GM23338 (cell line): ENCODE measurements at regions not wholly inside any gene's neighbourhood (a gene's known extent, or its start where the extent isn't known, plus 50 kb on each side); places are given as distances from the start of the nearest gene placed in this dataset.
A peak's percentile ranks its signal among the peaks of the same experiment; 100 is the strongest.

Source experiments
- ATAC-seq: fragments of 200-7000 bp; cut with Tn5 transposase; 3 replicates; pipeline ENCODE4 v1.9.1; 2020
- DNase-seq: peaks from one replicate; pipeline ENCODE4 v3.0.0-alpha.2; 2015; ENCODE audit warnings: low spot score
- H2AFZ ChIP-seq: fragments of 200-600 bp; sonication (generic); 2 replicates; pipeline ENCODE4 v1.8.0; 2016; ENCODE audit warnings: antibody characterized with exemption, mild to moderate bottlenecking, moderate library complexity
- H3F3A ChIP-seq: fragments of 200-600 bp; sonication (generic); replicated peaks from 2 replicates; pipeline ENCODE4 v1.8.0; 2017; ENCODE audit warnings: antibody characterized with exemption, mixed run types, low read depth
- H3K27ac ChIP-seq: fragments of 200-600 bp; sonication (generic); 2 replicates; pipeline ENCODE4 v1.6.1; 2016; ENCODE audit warnings: low read depth
- H3K27me3 ChIP-seq: fragments of 200-600 bp; sonication (generic); 2 replicates; pipeline ENCODE4 v1.8.0; 2016; ENCODE audit warnings: mild to moderate bottlenecking, mixed run types, moderate library complexity; ENCODE audit not compliant: insufficient read depth
- H3K36me3 ChIP-seq: fragments of 200-600 bp; sonication (generic); 2 replicates; pipeline ENCODE4 v1.8.0; 2016; ENCODE audit warnings: mild to moderate bottlenecking; ENCODE audit not compliant: insufficient read depth
- H3K4me1 ChIP-seq: fragments of 200-600 bp; sonication (generic); 2 replicates; pipeline ENCODE4 v1.8.0; 2016; ENCODE audit warnings: mild to moderate bottlenecking, moderate library complexity; ENCODE audit not compliant: insufficient read depth
- H3K4me2 ChIP-seq: fragments of 200-600 bp; sonication (generic); 2 replicates; pipeline ENCODE4 v1.7.1; 2017; ENCODE audit warnings: mixed run types
- H3K4me3 ChIP-seq: fragments of 200-600 bp; sonication (generic); 2 replicates; pipeline ENCODE4 v1.6.1; 2016; ENCODE audit warnings: mixed run types
- H3K79me2 ChIP-seq: fragments of 200-600 bp; sonication (generic); replicated peaks from 2 replicates; pipeline ENCODE4 v1.8.0; 2017; ENCODE audit warnings: mild to moderate bottlenecking; ENCODE audit not compliant: insufficient read depth
- H3K9me2 ChIP-seq: fragments of 200-600 bp; sonication (generic); 2 replicates; pipeline ENCODE4 v1.8.0; 2017; ENCODE audit not compliant: insufficient read depth
- H4K20me1 ChIP-seq: fragments of 200-600 bp; sonication (generic); replicated peaks from 2 replicates; pipeline ENCODE4 v1.8.0; 2017; ENCODE audit warnings: mild to moderate bottlenecking; ENCODE audit not compliant: insufficient read depth
- H3K27ac Mint-ChIP-seq: 2 replicates; pipeline ENCODE4 v1.8.0; 2020; ENCODE audit warnings: inconsistent platforms, mild to moderate bottlenecking, moderate library complexity, mixed read lengths
- H3K27me3 Mint-ChIP-seq: 3 replicates; pipeline ENCODE4 v1.8.0; 2022; ENCODE audit warnings: low read depth, mild to moderate bottlenecking, moderate library complexity, mixed read lengths, inconsistent platforms; ENCODE audit not compliant: insufficient read depth, poor library complexity
- H3K36me3 Mint-ChIP-seq: 3 replicates; pipeline ENCODE4 v1.8.0; 2021; ENCODE audit warnings: low read depth, mild to moderate bottlenecking, inconsistent platforms, moderate library complexity, mixed read lengths
- H3K4me1 Mint-ChIP-seq: 3 replicates; pipeline ENCODE4 v1.8.0; 2020; ENCODE audit warnings: mild to moderate bottlenecking, inconsistent platforms, mixed read lengths
- H3K4me3 Mint-ChIP-seq: 3 replicates; pipeline ENCODE4 v1.8.0; 2021; ENCODE audit warnings: moderate library complexity, mild to moderate bottlenecking, inconsistent platforms, mixed read lengths
- H3K9me3 Mint-ChIP-seq: 3 replicates; pipeline ENCODE4 v1.8.0; 2020; ENCODE audit warnings: moderate library complexity, mild to moderate bottlenecking, inconsistent platforms, mixed read lengths
- ZNF114 ChIP-seq: fragments of 250-450 bp; sonication (Bioruptor Pico); IDR thresholded peaks from 2 replicates; pipeline ENCODE4 v1.5.0; 2020; ENCODE audit warnings: mild to moderate bottlenecking, moderate library complexity
- ZNF331 ChIP-seq: fragments of 250-450 bp; sonication (Bioruptor Pico); IDR thresholded peaks from 2 replicates; pipeline ENCODE4 v1.5.0; 2020; ENCODE audit warnings: low read depth, mild to moderate bottlenecking, moderate library complexity
- ZNF462 ChIP-seq: fragments of 250-450 bp; sonication (Bioruptor Pico); IDR thresholded peaks from 2 replicates; pipeline ENCODE4 v1.5.0; 2020; ENCODE audit warnings: mild to moderate bottlenecking, moderate library complexity

DNA sequence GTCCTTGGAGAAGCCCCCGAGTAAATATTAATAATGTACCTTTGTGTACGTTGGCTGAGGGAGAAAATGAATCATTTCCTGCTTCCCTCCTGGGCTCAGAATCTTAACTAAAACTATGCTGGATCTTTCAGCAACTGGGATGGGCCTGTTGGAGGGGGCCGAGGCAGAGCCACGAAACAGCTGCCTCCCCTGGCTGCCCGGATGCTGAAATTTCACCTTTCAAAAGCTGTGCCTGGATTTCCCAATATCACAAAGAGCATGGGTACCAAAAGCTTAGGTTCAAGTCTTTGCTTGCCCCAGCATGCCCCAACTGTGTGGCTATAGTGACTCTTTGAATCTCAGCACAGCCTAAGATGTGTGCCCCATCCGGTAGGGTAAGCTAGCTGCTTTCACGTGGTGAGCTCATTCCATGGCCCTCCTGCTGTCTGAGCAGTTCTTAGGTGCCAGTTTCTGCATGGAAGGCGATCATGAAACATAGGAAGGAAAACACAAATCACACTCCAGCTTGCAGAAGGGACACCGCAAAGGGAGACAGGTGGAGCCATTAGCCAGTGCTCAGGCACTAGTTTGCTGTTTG, 473.5 kb downstream of the PTPRU start (continued):
- no peak for TF ChIP-seq ZNF462 (CRISPR knock-in tag)

DNA sequence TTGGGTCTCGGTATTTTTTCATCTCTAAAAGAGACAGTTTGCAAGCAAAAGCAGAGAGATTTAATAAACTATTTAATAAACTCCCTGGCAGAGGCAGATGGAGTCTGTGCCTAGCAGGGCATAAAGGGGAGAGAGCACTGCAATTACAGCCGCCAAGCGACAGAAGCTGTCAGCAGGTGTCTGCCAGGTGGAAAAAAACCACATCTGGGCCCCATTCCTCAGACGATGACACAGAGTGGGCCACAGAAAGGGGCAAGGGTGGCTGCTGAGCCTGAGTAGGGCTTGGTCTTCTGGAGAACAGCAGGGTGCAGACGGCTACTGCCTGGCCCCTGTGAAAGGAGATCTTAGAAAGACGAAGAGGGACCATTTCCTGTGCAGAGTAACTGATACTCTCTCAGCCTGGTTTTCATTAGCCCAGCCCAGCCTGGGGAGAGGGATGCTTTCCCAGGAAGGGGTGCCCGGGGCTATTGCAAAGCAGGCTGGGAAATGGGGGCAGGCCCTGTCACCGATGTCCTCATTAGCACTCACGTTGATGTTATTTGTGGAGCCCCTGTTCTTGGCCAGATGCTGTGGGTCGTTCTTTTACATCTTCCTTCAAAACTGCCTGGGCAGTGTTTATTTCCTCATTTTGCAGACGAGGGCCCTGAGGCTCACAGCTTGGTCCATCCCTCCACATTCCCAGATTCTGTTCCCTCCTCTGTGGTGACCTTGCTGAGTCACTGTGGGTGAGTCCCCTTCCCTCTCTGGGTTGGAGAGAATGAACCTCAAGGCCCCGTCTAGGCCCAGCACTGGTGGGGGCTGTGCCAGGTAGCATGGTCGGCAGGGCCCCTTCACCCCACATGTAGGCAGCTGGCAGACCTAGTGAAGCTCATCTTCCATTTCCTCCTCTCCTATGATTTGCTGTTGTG, 472.7 kb downstream of the PTPRU start:
- H3K4me2 ChIP-seq, result no peak overlapping the region

More for the DNA sequence above, 472.7 kb downstream of the PTPRU start:
- H3K27me3 ChIP-seq, result no peaks in the 10 kb centered on the region
- H3K4me1 Mint-ChIP-seq, result peaks cover 24% of the 10 kb centered on the region
- no peaks in the 10 kb centered on the region; the same call in 2 of the 3 replicates for H3K9me3 Mint-ChIP-seq
- 0 out of 2 replicates have a peak, but pooled peaks cover 5% of the 10 kb centered on the region for H3K9me2 ChIP-seq
- no peaks in the 10 kb centered on the region for H4K20me1 ChIP-seq
- no peaks in the 10 kb centered on the region for H3K79me2 ChIP-seq
- no peak overlapping the region for H3K27ac ChIP-seq
- no peak overlapping the region for H3K27ac Mint-ChIP-seq
- H3F3A ChIP-seq, result no peaks in the 10 kb centered on the region
- TF ChIP-seq ZNF114 (CRISPR knock-in tag) (no peak), ZNF331 (CRISPR knock-in tag) (no peak)
- H3K36me3 Mint-ChIP-seq, result no peaks in the 10 kb centered on the region
- H2AFZ ChIP-seq, result peak overlapping the region; percentile 66; the same call in 1 of the 2 replicates
- no peak for ATAC-seq
- peaks cover 10% of the 10 kb centered on the region for H3K27me3 Mint-ChIP-seq
- no peak overlapping the region for H3K4me3 ChIP-seq
- H3K4me3 Mint-ChIP-seq, result no peak overlapping the region
- H3K36me3 ChIP-seq, result no peaks in the 10 kb centered on the region
- H3K4me1 ChIP-seq, result peaks cover 6% of the 10 kb centered on the region
- peak; percentile 11 for DNase-seq
